Astrocyte of the spinal cord (primary cell): ENCODE measurements at regions not wholly inside any gene's neighbourhood (a gene's known extent, or its start where the extent isn't known, plus 50 kb on each side); places are given as distances from the start of the nearest gene placed in this dataset.
"Not testable (repeated sequence)": the region's sequence is repeated elsewhere in the genome, so short reads cannot be mapped to it uniquely, and the experiment has no call there.

Source experiments
- DNase-seq: peaks from one replicate; pipeline ENCODE4 v3.0.0; 2011; ENCODE audit warnings: low read depth, low spot score
- H3K4me3 ChIP-seq: 2 replicates; pipeline ENCODE4 v1.5.1; 2011; ENCODE audit warnings: low read depth, mild to moderate bottlenecking, low read length, moderate library complexity
- CTCF ChIP-seq: IDR thresholded peaks from 2 replicates; pipeline ENCODE4 v1.5.1; 2012; ENCODE audit warnings: low read depth, mild to moderate bottlenecking, low read length, inconsistent platforms
- in situ Hi-C: cut with HindIII; loops from 2 replicates; pipeline ENCODE4 v1.10.0; 2017; ENCODE audit warnings: low sequenced_read_pairs

- peak overlapping the region; percentile 15 for H3K4me3 ChIP-seq
- no peak for DNase-seq
- in situ Hi-C loops, result no loop called here
- no peak for TF ChIP-seq CTCF
Measured at GRCh38 chr14:40955131-40955505, 651.6 kb upstream of the LRFN5 start.

- DNase-seq, in situ Hi-C loops: not testable (repeated sequence)
- peak overlapping the region; percentile 15 for H3K4me3 ChIP-seq
Measured at GRCh38 chr14:40954448-40955130, 652.1 kb upstream of the LRFN5 start.

- in situ Hi-C loops, result no loop called here
- H3K4me3 ChIP-seq, result no peak overlapping the region
- DNase-seq, result no peak
- TF ChIP-seq CTCF, result no peak
Measured at GRCh38 chr14:40944521-40944920, 662.2 kb upstream of the LRFN5 start.

- DNase-seq, result no peak
- no peak for TF ChIP-seq CTCF
- no peak overlapping the region for H3K4me3 ChIP-seq
- in situ Hi-C loops, result no loop called here
Measured at GRCh38 chr14:40936861-40937260, 669.8 kb upstream of the LRFN5 start.

GRCh38 chr14:40920380-40920779 lies 686.3 kb upstream of the LRFN5 start:
- H3K4me3 ChIP-seq, result no peak overlapping the region
- in situ Hi-C loops, result no loop called here
- TF ChIP-seq CTCF, result no peak
- no peak for DNase-seq

GRCh38 chr14:40911141-40911540 lies 695.5 kb upstream of the LRFN5 start:
- TF ChIP-seq CTCF, result no peak
- DNase-seq, result no peak
- no peak overlapping the region for H3K4me3 ChIP-seq
- in situ Hi-C loops, result no loop called here

GRCh38 chr14:40909906-40910305 lies 696.8 kb upstream of the LRFN5 start:
- DNase-seq, result no peak
- no peak for TF ChIP-seq CTCF
- in situ Hi-C loops, result no loop called here
- no peak overlapping the region for H3K4me3 ChIP-seq
